PC-9 (cell line): ENCODE measurements at regions not wholly inside any gene's neighbourhood (a gene's known extent, or its start where the extent isn't known, plus 50 kb on each side); places are given as distances from the start of the nearest gene placed in this dataset.

Experiments
- BruUV-seq: library from RNA; stranded (reverse); fragments of 400-500 nt; replicated peaks from 2 replicates; lab custom pipeline; 2021; lab: Mats Ljungman, UMichigan
- CTCF ChIA-PET: fragments of 300-600 bp; sonication (Branson Sonifier 250); formaldehyde crosslinking; loops from one replicate; lab custom pipeline; 2022; ENCODE audit warnings: antibody characterized with exemption; lab: Charles Lee
- POLR2A ChIA-PET: fragments of 300-600 bp; sonication (Branson Sonifier 250); formaldehyde crosslinking; loops from one replicate; lab custom pipeline; 2022; ENCODE audit warnings: antibody characterized with exemption; ENCODE audit not compliant: unreplicated experiment; lab: Charles Lee
- DNase-seq, 2 experiments: peaks; one replicate each; pipeline versions ENCODE4 v3.0.0 to v3.0.0-alpha.2; 2015 to 2022; ENCODE audit warnings: mixed read lengths in 1 of 2
- H2AFZ ChIP-seq: fragments of 200-600 bp; sonication (generic); 2 replicates; pipeline ENCODE4 v1.8.1; 2017; ENCODE audit warnings: antibody characterized with exemption
- H3F3A ChIP-seq: fragments of 200-600 bp; sonication (generic); 2 replicates; pipeline ENCODE4 v1.8.1; 2017; ENCODE audit warnings: antibody characterized with exemption, mild to moderate bottlenecking, low read depth; ENCODE audit not compliant: insufficient read depth
- H3K27ac ChIP-seq: fragments of 200-600 bp; sonication (generic); 2 replicates; pipeline ENCODE4 v1.6.1; 2016; ENCODE audit warnings: mixed run types
- H3K27me3 ChIP-seq: fragments of 200-600 bp; sonication (generic); 2 replicates; pipeline ENCODE4 v1.6.1; 2016; ENCODE audit warnings: low read depth, mixed run types; ENCODE audit not compliant: insufficient read depth
- H3K36me3 ChIP-seq: fragments of 200-600 bp; sonication (generic); 2 replicates; pipeline ENCODE4 v1.6.1; 2016; ENCODE audit warnings: low read depth, mixed run types
- H3K4me1 ChIP-seq: fragments of 200-600 bp; sonication (generic); replicated peaks from 2 replicates; pipeline ENCODE4 v1.6.1; 2016; ENCODE audit warnings: mixed run types; ENCODE audit not compliant: insufficient read depth
- H3K4me2 ChIP-seq: fragments of 200-600 bp; sonication (generic); 2 replicates; pipeline ENCODE4 v1.6.1; 2017; ENCODE audit warnings: mixed run types
- H3K4me3 ChIP-seq: fragments of 200-600 bp; sonication (generic); 2 replicates; pipeline ENCODE4 v1.6.1; 2016; ENCODE audit warnings: mixed run types
- H3K79me2 ChIP-seq: fragments of 200-600 bp; sonication (generic); 2 replicates; pipeline ENCODE4 v1.6.1; 2017; ENCODE audit warnings: low read depth, mixed run types
- H3K9me2 ChIP-seq: fragments of 200-600 bp; sonication (generic); 2 replicates; pipeline ENCODE4 v1.8.1; 2017; ENCODE audit warnings: mild to moderate bottlenecking; ENCODE audit not compliant: insufficient read depth
- H3K9me3 ChIP-seq: fragments of 200-600 bp; sonication (generic); 2 replicates; pipeline ENCODE4 v1.8.1; 2016; ENCODE audit warnings: low read depth; ENCODE audit not compliant: insufficient read depth
- H4K20me1 ChIP-seq: fragments of 200-600 bp; sonication (generic); 2 replicates; pipeline ENCODE4 v1.8.1; 2017; ENCODE audit not compliant: insufficient read depth
- CTCF ChIP-seq: fragments of 200-600 bp; sonication (generic); conservative IDR thresholded peaks from 2 replicates; pipeline ENCODE4 v1.6.1; 2017; ENCODE audit warnings: mixed run types, antibody characterized with exemption, mild to moderate bottlenecking, moderate library complexity
- EZH2 ChIP-seq: fragments of 200-600 bp; sonication (generic); IDR thresholded peaks from 2 replicates; pipeline ENCODE4 v1.8.0; 2017; ENCODE audit warnings: antibody characterized with exemption, low read depth
- intact Hi-C: fragments of 100-400 bp; cut with micrococcal nuclease; formaldehyde crosslinking; loops from one replicate; pipeline ENCODE4 v1.10.0; 2022; ENCODE audit not compliant: unreplicated experiment

- no peak overlapping the region for H3K27ac ChIP-seq
- no peaks in the 10 kb centered on the region for H3K9me2 ChIP-seq
- no peak for DNase-seq
- intact Hi-C loops, result no loop called here
- no peaks in the 10 kb centered on the region for H3K9me3 ChIP-seq
- no peak overlapping the region for H3K4me2 ChIP-seq
- H2AFZ ChIP-seq, result no peak overlapping the region
- ChIA-PET CTCF (interaction anchor here (0.6 kb wide), 1 partner anchor 41 kb away, joined by 3 read pairs; no protein-coding TSS in a partner anchor), POLR2A (interaction anchor here (0.9 kb wide), 1 partner anchor 70 kb away, joined by 4 read pairs; no protein-coding TSS in a partner anchor)
- H3F3A ChIP-seq, result peaks cover 34% of the 10 kb centered on the region
- no peaks in the 10 kb centered on the region for H3K36me3 ChIP-seq
- no peak for TF ChIP-seq EZH2
- TF ChIP-seq CTCF, result no peak
- no peak overlapping the region for H3K4me3 ChIP-seq
- H3K4me1 ChIP-seq, result peaks cover 54% of the 10 kb centered on the region
- H3K27me3 ChIP-seq, result no peaks in the 10 kb centered on the region
- no TSS peak for BruUV-seq
- no peaks in the 10 kb centered on the region for H4K20me1 ChIP-seq
- no peaks in the 10 kb centered on the region for H3K79me2 ChIP-seq
Measured at GRCh38 chr1:234529095-234529949, 50.3 kb upstream of the TARBP1 start.
